ENCODE measurements at regions not wholly inside any gene's neighbourhood (a gene's known extent, or its start where the extent isn't known, plus 50 kb on each side); places are given as distances from the start of the nearest gene placed in this dataset.

GRCh38 chr6:93675856-93676417 is 256.6 kb upstream of the EPHA7 start:
- no peak for TF ChIP-seq TCF12 (IDR thresholded peaks at IDR 0.05)
- TF ChIP-seq, protein P1, sequence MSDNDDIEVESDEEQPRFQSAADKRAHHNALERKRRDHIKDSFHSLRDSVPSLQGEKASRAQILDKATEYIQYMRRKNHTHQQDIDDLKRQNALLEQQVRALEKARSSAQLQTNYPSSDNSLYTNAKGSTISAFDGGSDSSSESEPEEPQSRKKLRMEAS (IDR thresholded peaks at IDR 0.05; ENCODE audit: low read depth): no peak
- no peak for TF ChIP-seq CTCF (IDR thresholded peaks at IDR 0.05)
- TF ChIP-seq YY1 (IDR thresholded peaks at IDR 0.05; ENCODE audit: low read depth): no peak
- TF ChIP-seq POLR2AphosphoS5 (IDR thresholded peaks at IDR 0.05; ENCODE audit: low read depth, low read length): no peak
- TF ChIP-seq, protein P2, sequence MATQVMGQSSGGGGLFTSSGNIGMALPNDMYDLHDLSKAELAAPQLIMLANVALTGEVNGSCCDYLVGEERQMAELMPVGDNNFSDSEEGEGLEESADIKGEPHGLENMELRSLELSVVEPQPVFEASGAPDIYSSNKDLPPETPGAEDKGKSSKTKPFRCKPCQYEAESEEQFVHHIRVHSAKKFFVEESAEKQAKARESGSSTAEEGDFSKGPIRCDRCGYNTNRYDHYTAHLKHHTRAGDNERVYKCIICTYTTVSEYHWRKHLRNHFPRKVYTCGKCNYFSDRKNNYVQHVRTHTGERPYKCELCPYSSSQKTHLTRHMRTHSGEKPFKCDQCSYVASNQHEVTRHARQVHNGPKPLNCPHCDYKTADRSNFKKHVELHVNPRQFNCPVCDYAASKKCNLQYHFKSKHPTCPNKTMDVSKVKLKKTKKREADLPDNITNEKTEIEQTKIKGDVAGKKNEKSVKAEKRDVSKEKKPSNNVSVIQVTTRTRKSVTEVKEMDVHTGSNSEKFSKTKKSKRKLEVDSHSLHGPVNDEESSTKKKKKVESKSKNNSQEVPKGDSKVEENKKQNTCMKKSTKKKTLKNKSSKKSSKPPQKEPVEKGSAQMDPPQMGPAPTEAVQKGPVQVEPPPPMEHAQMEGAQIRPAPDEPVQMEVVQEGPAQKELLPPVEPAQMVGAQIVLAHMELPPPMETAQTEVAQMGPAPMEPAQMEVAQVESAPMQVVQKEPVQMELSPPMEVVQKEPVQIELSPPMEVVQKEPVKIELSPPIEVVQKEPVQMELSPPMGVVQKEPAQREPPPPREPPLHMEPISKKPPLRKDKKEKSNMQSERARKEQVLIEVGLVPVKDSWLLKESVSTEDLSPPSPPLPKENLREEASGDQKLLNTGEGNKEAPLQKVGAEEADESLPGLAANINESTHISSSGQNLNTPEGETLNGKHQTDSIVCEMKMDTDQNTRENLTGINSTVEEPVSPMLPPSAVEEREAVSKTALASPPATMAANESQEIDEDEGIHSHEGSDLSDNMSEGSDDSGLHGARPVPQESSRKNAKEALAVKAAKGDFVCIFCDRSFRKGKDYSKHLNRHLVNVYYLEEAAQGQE (IDR thresholded peaks at IDR 0.05; ENCODE audit: low read depth, low read length): no peak
- no peak for TF ChIP-seq ZBTB33 (IDR thresholded peaks at IDR 0.05; ENCODE audit: borderline replicate concordance, low read depth)
- TF ChIP-seq EZH2phosphoT487 (IDR thresholded peaks at IDR 0.05; ENCODE audit: borderline replicate concordance, low read depth): no peak
- TF ChIP-seq GABPA (IDR thresholded peaks at IDR 0.05; ENCODE audit: low read depth): no peak
- no peak for TF ChIP-seq EP300 (IDR thresholded peaks at IDR 0.05; ENCODE audit: borderline replicate concordance in 1 of 2, low read depth in 1 of 2, low read length in 1 of 2)
- no peak for TF ChIP-seq SMC3 (IDR thresholded peaks at IDR 0.05; ENCODE audit: low read depth, low read length)
- no peak for TF ChIP-seq RXRA (IDR thresholded peaks at IDR 0.05; ENCODE audit: borderline replicate concordance, low read depth)

Measured in SK-N-SH (cell line).